Hepatocyte (in vitro differentiated cells): ENCODE measurements at regions not wholly inside any gene's neighbourhood (a gene's known extent, or its start where the extent isn't known, plus 50 kb on each side); places are given as distances from the start of the nearest gene placed in this dataset.

ENCODE experiments used
- CTCF ChIP-seq: fragments of 200-600 bp; sonication (generic); IDR thresholded peaks from 2 replicates; pipeline ENCODE4 v1.5.1; 2016; ENCODE audit warnings: antibody characterized with exemption, mild to moderate bottlenecking; ENCODE audit not compliant: poor library complexity
- EZH2 ChIP-seq: fragments of 200-600 bp; sonication (generic); IDR thresholded peaks from 2 replicates; pipeline ENCODE4 v1.6.1; 2016; ENCODE audit warnings: antibody characterized with exemption, mild to moderate bottlenecking, borderline replicate concordance
- EZH2phosphoT487 ChIP-seq: fragments of 200-600 bp; sonication (generic); IDR thresholded peaks from one replicate; pipeline ENCODE4 v1.6.1; 2018; ENCODE audit warnings: antibody characterized with exemption, mild to moderate bottlenecking, low read depth, moderate library complexity; ENCODE audit not compliant: unreplicated experiment, severe bottlenecking

- no peak for TF ChIP-seq CTCF
- no peak for TF ChIP-seq EZH2phosphoT487
- no peak for TF ChIP-seq EZH2
Measured at GRCh38 chr1:81129776-81130175, 671.0 kb upstream of the ADGRL2 start.
